Body of pancreas (tissue), 4 donors: ENCODE measurements at regions not wholly inside any gene's neighbourhood (a gene's known extent, or its start where the extent isn't known, plus 50 kb on each side); places are given as distances from the start of the nearest gene placed in this dataset.

Source experiments
- ATAC-seq: fragments of 150-250 bp; one replicate; pipeline ENCODE4 v1.9.1; 2016
- DNase-seq, 4 donors: peaks; one replicate each; pipeline ENCODE4 v3.0.0-alpha.2; 2019
- H3K27ac ChIP-seq, 4 donors: fragments of 200-600 bp; sonication (generic); 1 replicate in 3 of 4; 2 replicates in 1 of 4; pipeline versions ENCODE4 v1.5.1 to v1.6.1; 2016 to 2019; ENCODE audit warnings: mild to moderate bottlenecking in 1 of 4, mixed read lengths in 1 of 4, moderate library complexity in 1 of 4
- H3K27me3 ChIP-seq, 2 donors: fragments of 200-600 bp; sonication (generic); one replicate each; pipeline ENCODE4 v1.6.0; 2016; ENCODE audit warnings: mild to moderate bottlenecking in 1 of 2
- H3K36me3 ChIP-seq, 2 donors: fragments of 200-600 bp; sonication (generic); replicated peaks in 1 of 2; 2 replicates each; pipeline ENCODE4 v1.5.1; 2016; ENCODE audit warnings: low read depth in 2 of 2; ENCODE audit not compliant: insufficient read depth in 1 of 2
- H3K4me1 ChIP-seq: fragments of 200-600 bp; sonication (generic); one replicate; pipeline ENCODE4 v1.6.0; 2016
- H3K4me3 ChIP-seq, 2 donors: fragments of 200-600 bp; sonication (generic); 1 replicate in 1 of 2; 2 replicates in 1 of 2; pipeline ENCODE4 v1.5.1; 2016 to 2019
- H3K9me3 ChIP-seq, 3 donors: fragments of 200-600 bp; sonication (generic); 1 replicate in 2 of 3; 2 replicates in 1 of 3; pipeline ENCODE4 v1.5.1; 2016
- CTCF ChIP-seq, 7 experiments: fragments of 450-650 bp in 4 of 7; fragments of 200-600 bp in 3 of 7; sonication (generic) in 3 of 7; IDR thresholded peaks; one replicate each; pipeline ENCODE4 v1.5.1; 2016 to 2019; ENCODE audit warnings: antibody characterized with exemption in 7 of 7
- POLR2A ChIP-seq, 3 donors: fragments of 450-650 bp; IDR thresholded peaks; one replicate each; pipeline ENCODE4 v1.6.1; 2016; ENCODE audit warnings: antibody characterized with exemption in 3 of 3, mild to moderate bottlenecking in 2 of 3
- WGBS, 2 donors: methylation state at CpG; one replicate each; pipeline ENCODE4 v1.1.5; 2017; 5-methylcytosine and 5-hydroxymethylcytosine counted together
- intact Hi-C: fragments of 100-400 bp; cut with DNase I; formaldehyde crosslinking; loops from one replicate; pipeline ENCODE4 v1.15.1; 2023

DNA sequence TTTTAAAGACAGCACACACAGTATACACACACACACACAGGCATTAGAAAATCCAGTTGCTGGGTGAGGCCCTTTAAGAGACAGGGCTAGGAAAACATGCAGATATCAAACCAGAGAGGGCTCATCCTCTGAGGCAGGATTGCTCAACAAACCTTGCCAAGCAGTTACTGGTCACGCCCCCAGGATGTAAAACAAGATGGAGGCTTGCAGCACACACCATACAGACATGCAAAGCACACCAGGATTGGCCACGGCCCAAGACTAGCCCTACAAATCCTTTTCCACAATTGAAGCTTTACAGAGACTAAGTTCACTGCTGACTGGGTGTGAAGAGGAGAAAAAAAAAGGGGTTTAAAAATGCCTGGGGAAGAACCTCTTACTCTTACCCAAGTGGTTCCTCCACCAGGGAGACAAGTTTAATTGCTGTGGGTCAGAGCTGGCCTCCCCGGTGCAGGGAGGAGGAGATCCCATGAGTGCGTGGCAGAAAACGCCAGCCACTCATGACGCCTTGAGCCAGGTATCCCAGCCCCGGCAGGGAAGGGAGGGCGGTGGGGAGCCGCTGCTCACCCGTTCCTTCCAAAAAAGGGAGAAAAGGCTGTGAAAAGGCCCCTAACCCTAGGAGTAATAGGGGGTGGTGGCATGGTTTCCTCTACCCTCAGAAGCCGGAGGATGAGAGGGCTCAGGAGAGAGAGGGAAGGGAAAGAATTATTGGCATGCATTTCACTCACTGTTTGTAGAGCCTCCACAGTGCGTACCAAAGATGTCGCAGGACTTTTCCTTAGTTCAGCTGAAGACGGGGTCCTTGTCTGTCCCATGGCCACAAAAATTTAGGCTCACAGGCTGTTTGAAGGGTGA, 594.6 kb upstream of the ZP4 start:
- H3K4me1 ChIP-seq = no peaks in the 10 kb centered on the region
- no peak for DNase-seq
- intact Hi-C loops = no loop called here
- no peak overlapping the region for H3K27ac ChIP-seq
- no peaks in the 10 kb centered on the region for H3K9me3 ChIP-seq
- no peaks in the 10 kb centered on the region for H3K36me3 ChIP-seq
- no peaks in the 10 kb centered on the region for H3K27me3 ChIP-seq
- 87 to 91% methylated on average over 14 of the region's 14 CpGs for WGBS, 2 donors
- no peak overlapping the region for H3K4me3 ChIP-seq
- no peak for TF ChIP-seq CTCF (IDR thresholded peaks at IDR 0.05)
- no peak for TF ChIP-seq POLR2A (IDR thresholded peaks at IDR 0.05)
- no peak for ATAC-seq

GRCh38 chr1:238484121-238484520, 593.4 kb upstream of the ZP4 start:
- H3K4me3 ChIP-seq = no peak overlapping the region
- 81 to 83% methylated on average over 4 of the region's 4 CpGs for WGBS, 2 donors
- H3K27me3 ChIP-seq = no peaks in the 10 kb centered on the region
- ATAC-seq (no peak), DNase-seq (no peak)
- TF ChIP-seq POLR2A (IDR thresholded peaks at IDR 0.05) (no peak), CTCF (IDR thresholded peaks at IDR 0.05) (no peak)
- intact Hi-C loops = no loop called here
- H3K4me1 ChIP-seq = no peaks in the 10 kb centered on the region
- no peak overlapping the region for H3K27ac ChIP-seq
- H3K36me3 ChIP-seq = no peaks in the 10 kb centered on the region
- no peaks in the 10 kb centered on the region for H3K9me3 ChIP-seq

- DNase-seq = no peak
- Histone ChIP-seq H3K9me3 (no peaks in the 10 kb centered on the region), H3K4me3 (no peak overlapping the region), H3K27ac (no peak overlapping the region), H3K36me3 (no peaks in the 10 kb centered on the region), H3K27me3 (no peaks in the 10 kb centered on the region), H3K4me1 (no peaks in the 10 kb centered on the region)
- intact Hi-C loops = no loop called here
- no peak for ATAC-seq
- TF ChIP-seq POLR2A (IDR thresholded peaks at IDR 0.05) = no peak
- TF ChIP-seq CTCF (IDR thresholded peaks at IDR 0.05) = no peak
- 61 to 67% methylated on average over 4 of the region's 4 CpGs for WGBS, 2 donors
Observed at GRCh38 chr1:238476841-238477240, 586.1 kb upstream of the ZP4 start.

GRCh38 chr1:238475712-238476111, 585.0 kb upstream of the ZP4 start:
- DNase-seq = no peak
- WGBS, 2 donors = 56 to 64% methylated on average over 5 of the region's 5 CpGs

More at GRCh38 chr1:238475712-238476111, 585.0 kb upstream of the ZP4 start:
- H3K27ac ChIP-seq = no peak overlapping the region
- TF ChIP-seq CTCF (IDR thresholded peaks at IDR 0.05) (no peak), POLR2A (IDR thresholded peaks at IDR 0.05) (no peak)
- no peak overlapping the region for H3K4me3 ChIP-seq
- no peaks in the 10 kb centered on the region for H3K4me1 ChIP-seq
- no peaks in the 10 kb centered on the region for H3K27me3 ChIP-seq
- intact Hi-C loops = no loop called here
- H3K36me3 ChIP-seq = no peaks in the 10 kb centered on the region
- no peaks in the 10 kb centered on the region for H3K9me3 ChIP-seq
- ATAC-seq = no peak
